DMS53 treated with DMSO at 0.1 percent for 48 hours (cell line): ENCODE measurements at regions not wholly inside any gene's neighbourhood (a gene's known extent, or its start where the extent isn't known, plus 50 kb on each side); places are given as distances from the start of the nearest gene placed in this dataset.

Experiments
- DNase-seq: peaks from one replicate; lab custom pipeline; 2025; ENCODE audit not compliant: unreplicated experiment; lab: John Stamatoyannopoulos, UW

DNA sequence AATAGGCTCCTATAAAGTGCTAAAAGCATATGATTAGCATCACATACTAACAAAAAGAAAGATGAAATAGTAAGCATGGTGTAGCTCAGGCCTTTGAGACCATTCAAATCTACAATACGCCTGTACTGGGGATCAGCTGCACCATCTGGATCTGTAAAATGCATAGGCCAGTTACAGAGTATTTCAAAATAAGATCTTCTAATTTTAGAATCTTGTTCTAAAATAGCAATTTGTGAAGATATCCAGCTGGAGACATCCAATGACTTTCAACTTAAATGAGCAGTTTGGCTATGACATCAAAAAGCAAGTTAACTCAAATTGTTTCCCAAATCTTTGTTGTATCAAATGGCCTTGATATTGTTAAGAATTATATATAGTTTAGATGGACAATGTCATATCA, 386.3 kb downstream of the MRPS30 start:
- DNase-seq: no peak
